ENCODE measurements at regions not wholly inside any gene's neighbourhood (a gene's known extent, or its start where the extent isn't known, plus 50 kb on each side); places are given as distances from the start of the nearest gene placed in this dataset.
"Not testable (repeated sequence)": the region's sequence is repeated elsewhere in the genome, so short reads cannot be mapped to it uniquely, and the experiment has no call there.

DNA sequence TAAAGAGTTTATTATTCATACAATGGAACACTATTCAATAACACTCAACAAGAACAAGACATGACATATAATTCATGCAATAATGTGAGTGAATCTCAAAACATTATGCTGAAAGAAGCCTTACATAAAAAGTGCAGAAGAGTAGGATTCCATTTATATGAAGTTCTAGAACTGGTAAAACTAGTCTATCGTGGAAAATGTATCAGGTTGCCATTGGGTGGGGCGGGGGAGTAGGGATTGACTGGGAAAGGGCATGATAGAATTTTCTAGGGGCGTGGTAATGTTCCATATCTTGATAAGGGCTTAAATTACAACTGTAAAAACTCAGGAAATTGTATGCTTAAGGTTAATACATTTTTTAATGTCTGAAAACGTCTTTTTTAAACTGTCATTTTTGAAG lies 247.9 kb downstream of the SATB1 start (continued):
- TF ChIP-seq, protein P1, sequence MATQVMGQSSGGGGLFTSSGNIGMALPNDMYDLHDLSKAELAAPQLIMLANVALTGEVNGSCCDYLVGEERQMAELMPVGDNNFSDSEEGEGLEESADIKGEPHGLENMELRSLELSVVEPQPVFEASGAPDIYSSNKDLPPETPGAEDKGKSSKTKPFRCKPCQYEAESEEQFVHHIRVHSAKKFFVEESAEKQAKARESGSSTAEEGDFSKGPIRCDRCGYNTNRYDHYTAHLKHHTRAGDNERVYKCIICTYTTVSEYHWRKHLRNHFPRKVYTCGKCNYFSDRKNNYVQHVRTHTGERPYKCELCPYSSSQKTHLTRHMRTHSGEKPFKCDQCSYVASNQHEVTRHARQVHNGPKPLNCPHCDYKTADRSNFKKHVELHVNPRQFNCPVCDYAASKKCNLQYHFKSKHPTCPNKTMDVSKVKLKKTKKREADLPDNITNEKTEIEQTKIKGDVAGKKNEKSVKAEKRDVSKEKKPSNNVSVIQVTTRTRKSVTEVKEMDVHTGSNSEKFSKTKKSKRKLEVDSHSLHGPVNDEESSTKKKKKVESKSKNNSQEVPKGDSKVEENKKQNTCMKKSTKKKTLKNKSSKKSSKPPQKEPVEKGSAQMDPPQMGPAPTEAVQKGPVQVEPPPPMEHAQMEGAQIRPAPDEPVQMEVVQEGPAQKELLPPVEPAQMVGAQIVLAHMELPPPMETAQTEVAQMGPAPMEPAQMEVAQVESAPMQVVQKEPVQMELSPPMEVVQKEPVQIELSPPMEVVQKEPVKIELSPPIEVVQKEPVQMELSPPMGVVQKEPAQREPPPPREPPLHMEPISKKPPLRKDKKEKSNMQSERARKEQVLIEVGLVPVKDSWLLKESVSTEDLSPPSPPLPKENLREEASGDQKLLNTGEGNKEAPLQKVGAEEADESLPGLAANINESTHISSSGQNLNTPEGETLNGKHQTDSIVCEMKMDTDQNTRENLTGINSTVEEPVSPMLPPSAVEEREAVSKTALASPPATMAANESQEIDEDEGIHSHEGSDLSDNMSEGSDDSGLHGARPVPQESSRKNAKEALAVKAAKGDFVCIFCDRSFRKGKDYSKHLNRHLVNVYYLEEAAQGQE (IDR thresholded peaks at IDR 0.05; ENCODE audit: low read depth, low read length), result no peak

DNA sequence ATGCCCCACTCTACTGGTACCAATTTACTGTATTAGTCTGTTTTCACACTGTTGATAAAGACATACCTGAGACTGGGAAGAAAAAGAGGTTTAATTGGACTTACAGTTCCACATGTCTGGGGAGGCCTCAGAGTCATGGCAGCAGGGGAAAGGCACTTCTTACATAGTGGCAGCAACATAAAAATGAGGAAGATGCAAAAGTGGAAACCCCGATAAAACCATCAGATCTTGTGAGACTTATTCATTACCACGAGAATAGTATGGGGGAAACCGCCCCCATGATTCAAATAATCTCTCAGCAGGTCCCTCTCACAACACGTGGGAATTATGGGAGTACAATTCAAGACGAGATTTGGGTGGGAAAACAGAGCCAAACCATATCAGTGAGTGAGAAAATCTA lies 251.2 kb downstream of the SATB1 start:
- H3K36me3 ChIP-seq (replicated peaks in 1 of 2; ENCODE audit: control insufficient read depth in 1 of 2, insufficient read depth in 2 of 2, low read length in 1 of 2); H3K9me3 ChIP-seq; H3K9me2 ChIP-seq; POLR2A ChIA-PET; H2AFZ ChIP-seq (ENCODE audit: low read depth); H3K4me3 ChIP-seq (ENCODE audit: low read depth in 2 of 2, low read length in 1 of 2); H3K4me2 ChIP-seq; H4K20me1 ChIP-seq (ENCODE audit: insufficient read depth); CTCF ChIA-PET; H3K4me1 ChIP-seq (ENCODE audit: control insufficient read depth in 1 of 2, insufficient read depth in 2 of 2, low read depth in 1 of 2, low read length in 1 of 2); H3K27ac ChIP-seq (ENCODE audit: low read depth in 2 of 2, low read length in 1 of 2); DNase-seq; H3K9ac ChIP-seq; H3K27me3 ChIP-seq (ENCODE audit: insufficient read depth); H3F3A ChIP-seq (replicated peaks; ENCODE audit: insufficient read depth); H3K79me2 ChIP-seq (ENCODE audit: insufficient read depth): not testable (repeated sequence)
- 37% methylated on average over 5 of the region's 5 CpGs for WGBS (ENCODE audit: low lambda C conversion rate)

GRCh38 chr3:18159681-18160080 lies 265.5 kb downstream of the SATB1 start:
- H3K27ac ChIP-seq (ENCODE audit: low read depth in 2 of 2, low read length in 1 of 2), result no peak overlapping the region
- no peaks in the 10 kb centered on the region for H3F3A ChIP-seq (replicated peaks; ENCODE audit: insufficient read depth)
- H3K9ac ChIP-seq, result no peak overlapping the region
- H3K36me3 ChIP-seq (replicated peaks in 1 of 2; ENCODE audit: control insufficient read depth in 1 of 2, insufficient read depth in 2 of 2, low read length in 1 of 2), result no peaks in the 10 kb centered on the region
- H3K9me2 ChIP-seq, result no peaks in the 10 kb centered on the region
- no peaks in the 10 kb centered on the region for H3K4me1 ChIP-seq (ENCODE audit: control insufficient read depth in 1 of 2, insufficient read depth in 2 of 2, low read depth in 1 of 2, low read length in 1 of 2)
- no peak overlapping the region for H3K4me3 ChIP-seq (ENCODE audit: low read depth in 2 of 2, low read length in 1 of 2)
- WGBS (ENCODE audit: low lambda C conversion rate), result 64% methylated on average over 1 of the region's 1 CpG
- H2AFZ ChIP-seq (ENCODE audit: low read depth), result no peak overlapping the region
- no peaks in the 10 kb centered on the region for H4K20me1 ChIP-seq (ENCODE audit: insufficient read depth)
- ChIA-PET CTCF (no interaction called here), POLR2A (no interaction called here)
- no peak overlapping the region for H3K4me2 ChIP-seq
- no peaks in the 10 kb centered on the region for H3K27me3 ChIP-seq (ENCODE audit: insufficient read depth)
- no peaks in the 10 kb centered on the region for H3K9me3 ChIP-seq
- H3K79me2 ChIP-seq (ENCODE audit: insufficient read depth), result no peaks in the 10 kb centered on the region
- no peak for TF ChIP-seq NRF1 (IDR thresholded peaks at IDR 0.05; ENCODE audit: low read depth, low read length)
- no peak for TF ChIP-seq RFX5 (IDR thresholded peaks at IDR 0.05; ENCODE audit: low read length)
- no peak for TF ChIP-seq FOXJ3 (CRISPR knock-in tag; IDR thresholded peaks at IDR 0.05)
- no peak for TF ChIP-seq SIN3A (IDR thresholded peaks at IDR 0.05; ENCODE audit: borderline replicate concordance, low read depth, low read length)
- TF ChIP-seq, protein P2, sequence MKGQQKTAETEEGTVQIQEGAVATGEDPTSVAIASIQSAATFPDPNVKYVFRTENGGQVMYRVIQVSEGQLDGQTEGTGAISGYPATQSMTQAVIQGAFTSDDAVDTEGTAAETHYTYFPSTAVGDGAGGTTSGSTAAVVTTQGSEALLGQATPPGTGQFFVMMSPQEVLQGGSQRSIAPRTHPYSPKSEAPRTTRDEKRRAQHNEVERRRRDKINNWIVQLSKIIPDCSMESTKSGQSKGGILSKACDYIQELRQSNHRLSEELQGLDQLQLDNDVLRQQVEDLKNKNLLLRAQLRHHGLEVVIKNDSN (IDR thresholded peaks at IDR 0.05; ENCODE audit: borderline replicate concordance, low read depth), result no peak
- no peak for TF ChIP-seq GATA2 (CRISPR knock-in tag; IDR thresholded peaks at IDR 0.05)
- no peak for TF ChIP-seq FOXM1 (IDR thresholded peaks at IDR 0.05; ENCODE audit: low read depth)
- no peak for TF ChIP-seq GABPA (IDR thresholded peaks at IDR 0.05; ENCODE audit: low read depth)
- TF ChIP-seq RAD21 (IDR thresholded peaks at IDR 0.05; ENCODE audit: low read length), result no peak
- TF ChIP-seq, protein P1 (IDR thresholded peaks at IDR 0.05; ENCODE audit: low read depth, low read length), result no peak
- TF ChIP-seq YY1 (IDR thresholded peaks at IDR 0.05; ENCODE audit: low read depth), result no peak
- TF ChIP-seq, protein P3, sequence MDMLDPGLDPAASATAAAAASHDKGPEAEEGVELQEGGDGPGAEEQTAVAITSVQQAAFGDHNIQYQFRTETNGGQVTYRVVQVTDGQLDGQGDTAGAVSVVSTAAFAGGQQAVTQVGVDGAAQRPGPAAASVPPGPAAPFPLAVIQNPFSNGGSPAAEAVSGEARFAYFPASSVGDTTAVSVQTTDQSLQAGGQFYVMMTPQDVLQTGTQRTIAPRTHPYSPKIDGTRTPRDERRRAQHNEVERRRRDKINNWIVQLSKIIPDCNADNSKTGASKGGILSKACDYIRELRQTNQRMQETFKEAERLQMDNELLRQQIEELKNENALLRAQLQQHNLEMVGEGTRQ (IDR thresholded peaks at IDR 0.05; ENCODE audit: borderline replicate concordance, low read depth, low read length), result no peak
- no peak for DNase-seq

All from SK-N-SH (cell line).